ENCODE measurements at regions not wholly inside any gene's neighbourhood (a gene's known extent, or its start where the extent isn't known, plus 50 kb on each side); places are given as distances from the start of the nearest gene placed in this dataset.

- DNase-seq, result no peak
- ATAC-seq (ENCODE audit: poor library complexity), result no peak
- intact Hi-C loops (cut with DNase I), result no loop called here
These were observed 211.0 kb upstream of the ZNF536 start for GRCh38 chr19:30161021-30161655.

GRCh38 chr19:30161770-30162169, 210.4 kb upstream of the ZNF536 start:
- ATAC-seq (ENCODE audit: poor library complexity) (no peak), DNase-seq (no peak)
- intact Hi-C loops (cut with DNase I), result no loop called here

GRCh38 chr19:30162718-30163117, 209.5 kb upstream of the ZNF536 start:
- DNase-seq, result no peak
- ATAC-seq (ENCODE audit: poor library complexity), result no peak
- intact Hi-C loops (cut with DNase I), result no loop called here

- DNase-seq, result no peak
- peak; percentile 68 for ATAC-seq (ENCODE audit: poor library complexity)
- intact Hi-C loops (cut with DNase I), result no loop called here
These were observed 208.5 kb upstream of the ZNF536 start for GRCh38 chr19:30163663-30164062.

GRCh38 chr19:30165228-30165813, 206.9 kb upstream of the ZNF536 start:
- ATAC-seq (ENCODE audit: poor library complexity) (no peak), DNase-seq (no peak)
- intact Hi-C loops (cut with DNase I), result no loop called here

GRCh38 chr19:30167206-30167868, 204.8 kb upstream of the ZNF536 start:
- DNase-seq, result no peak
- intact Hi-C loops (cut with DNase I), result no loop called here
- no peak for ATAC-seq (ENCODE audit: poor library complexity)

- intact Hi-C loops (cut with DNase I), result no loop called here
- no peak for DNase-seq
- no peak for ATAC-seq (ENCODE audit: poor library complexity)
These were observed 204.1 kb upstream of the ZNF536 start for GRCh38 chr19:30167976-30168635.

GRCh38 chr19:30168760-30169159, 203.4 kb upstream of the ZNF536 start:
- DNase-seq (no peak), ATAC-seq (ENCODE audit: poor library complexity) (no peak)
- intact Hi-C loops (cut with DNase I), result no loop called here

GRCh38 chr19:30169196-30169900, 202.8 kb upstream of the ZNF536 start:
- intact Hi-C loops (cut with DNase I), result no loop called here
- DNase-seq (no peak), ATAC-seq (ENCODE audit: poor library complexity) (no peak)

GRCh38 chr19:30170081-30170480, 202.1 kb upstream of the ZNF536 start:
- intact Hi-C loops (cut with DNase I), result no loop called here
- ATAC-seq (ENCODE audit: poor library complexity), result no peak
- DNase-seq, result no peak

- intact Hi-C loops (cut with DNase I), result no loop called here
- DNase-seq, result no peak
- no peak for ATAC-seq (ENCODE audit: poor library complexity)
These were observed 201.6 kb upstream of the ZNF536 start for GRCh38 chr19:30170495-30171137.

- ATAC-seq (ENCODE audit: poor library complexity), result no peak
- intact Hi-C loops (cut with DNase I), result no loop called here
- no peak for DNase-seq
These were observed 201.0 kb upstream of the ZNF536 start for GRCh38 chr19:30171138-30171635.

GRCh38 chr19:30171795-30172612, 200.2 kb upstream of the ZNF536 start:
- DNase-seq (no peak), ATAC-seq (ENCODE audit: poor library complexity) (no peak)
- intact Hi-C loops (cut with DNase I), result no loop called here

GRCh38 chr19:30172613-30173242, 199.5 kb upstream of the ZNF536 start:
- intact Hi-C loops (cut with DNase I), result no loop called here
- ATAC-seq (ENCODE audit: poor library complexity) (no peak), DNase-seq (no peak)

GRCh38 chr19:30173593-30174356, 198.4 kb upstream of the ZNF536 start:
- intact Hi-C loops (cut with DNase I), result no loop called here
- ATAC-seq (ENCODE audit: poor library complexity) (no peak), DNase-seq (no peak)

- intact Hi-C loops (cut with DNase I), result no loop called here
- no peak for DNase-seq
- ATAC-seq (ENCODE audit: poor library complexity), result no peak
These were observed 197.9 kb upstream of the ZNF536 start for GRCh38 chr19:30174357-30174645.

GRCh38 chr19:30174791-30175190, 197.4 kb upstream of the ZNF536 start:
- intact Hi-C loops (cut with DNase I), result no loop called here
- ATAC-seq (ENCODE audit: poor library complexity) (no peak), DNase-seq (no peak)
